WTC11 (cell line): ENCODE measurements at regions not wholly inside any gene's neighbourhood (a gene's known extent, or its start where the extent isn't known, plus 50 kb on each side); places are given as distances from the start of the nearest gene placed in this dataset.

ENCODE experiments used
- ATAC-seq: fragments of 200-7000 bp; cut with Tn5 transposase; 2 replicates; pipeline ENCODE4 v1.10.0; 2021; ENCODE audit warnings: mild to moderate bottlenecking, moderate library complexity
- CTCF ChIA-PET: fragments of 300-600 bp; sonication (Branson Sonifier 250); formaldehyde crosslinking; loops from one replicate; lab custom pipeline; 2021; ENCODE audit warnings: antibody characterized with exemption; lab: Charles Lee
- POLR2A ChIA-PET: fragments of 350-600 bp; sonication (Branson Sonifier 250); formaldehyde crosslinking; loops from one replicate; lab custom pipeline; 2021; ENCODE audit warnings: antibody characterized with exemption; lab: Charles Lee
- DNase-seq: peaks from one replicate; pipeline ENCODE4 v3.0.0; 2021; ENCODE audit warnings: low spot score
- H3K27ac Mint-ChIP-seq: 2 replicates; pipeline ENCODE4 v1.8.0; 2021; ENCODE audit warnings: mixed read lengths
- H3K27me3 Mint-ChIP-seq: 2 replicates; pipeline ENCODE4 v1.8.0; 2021; ENCODE audit warnings: low read depth, mild to moderate bottlenecking, moderate library complexity, mixed read lengths
- H3K36me3 Mint-ChIP-seq: 2 replicates; pipeline ENCODE4 v1.8.0; 2021; ENCODE audit warnings: mixed read lengths
- H3K4me1 Mint-ChIP-seq: 2 replicates; pipeline ENCODE4 v1.8.0; 2022; ENCODE audit warnings: mixed read lengths
- H3K4me3 Mint-ChIP-seq: 2 replicates; pipeline ENCODE4 v1.8.0; 2021; ENCODE audit warnings: mild to moderate bottlenecking, moderate library complexity, mixed read lengths
- H3K9me3 Mint-ChIP-seq: 2 replicates; pipeline ENCODE4 v1.8.0; 2021; ENCODE audit warnings: mixed read lengths
- CREM ChIP-seq: sonication (generic); formaldehyde crosslinking; IDR thresholded peaks from 2 replicates; pipeline ENCODE4 v1.8.1; 2022; ENCODE audit warnings: mild to moderate bottlenecking, missing genetic modification reagents, moderate library complexity
- FOXK1 ChIP-seq: sonication (generic); formaldehyde crosslinking; IDR thresholded peaks from 2 replicates; pipeline ENCODE4 v1.8.0; 2022; ENCODE audit warnings: mild to moderate bottlenecking, moderate library complexity, missing genetic modification reagents
- GRHL2 ChIP-seq: fragments of 250-450 bp; sonication (Bioruptor Pico); IDR thresholded peaks from 2 replicates; pipeline ENCODE4 v1.8.0; 2022; ENCODE audit warnings: mild to moderate bottlenecking, moderate library complexity; ENCODE audit not compliant: insufficient replicate concordance, severe bottlenecking
- MYBL2 ChIP-seq: sonication (generic); formaldehyde crosslinking; IDR thresholded peaks from 2 replicates; pipeline ENCODE4 v1.8.1; 2023; ENCODE audit warnings: mild to moderate bottlenecking, moderate library complexity, missing genetic modification reagents
- NR2C2 ChIP-seq: sonication (generic); formaldehyde crosslinking; IDR thresholded peaks from 2 replicates; pipeline ENCODE4 v1.8.0; 2022; ENCODE audit warnings: mild to moderate bottlenecking, missing genetic modification reagents
- SMAD4 ChIP-seq: sonication (generic); formaldehyde crosslinking; IDR thresholded peaks from 2 replicates; pipeline ENCODE4 v1.8.0; 2022; ENCODE audit warnings: mild to moderate bottlenecking, missing genetic modification reagents
- SOX15 ChIP-seq: fragments of 250-450 bp; sonication (Bioruptor Pico); IDR thresholded peaks from 2 replicates; pipeline ENCODE4 v1.9.0; 2021; ENCODE audit warnings: mild to moderate bottlenecking
- ZNF317 ChIP-seq: sonication (generic); formaldehyde crosslinking; IDR thresholded peaks from 2 replicates; pipeline ENCODE4 v1.8.1; 2023; ENCODE audit warnings: low read depth, mild to moderate bottlenecking, moderate library complexity, missing genetic modification reagents, borderline replicate concordance
- ZNF396 ChIP-seq: fragments of 250-450 bp; sonication (Bioruptor Pico); IDR thresholded peaks from 2 replicates; pipeline ENCODE4 v1.8.0; 2021; ENCODE audit warnings: mild to moderate bottlenecking, moderate library complexity, borderline replicate concordance
- ZNF416 ChIP-seq: fragments of 250-450 bp; sonication (Bioruptor Pico); IDR thresholded peaks from 2 replicates; pipeline ENCODE4 v1.9.0; 2021; ENCODE audit warnings: mild to moderate bottlenecking, inconsistent platforms
- ZNF671 ChIP-seq: fragments of 250-450 bp; sonication (Bioruptor Pico); IDR thresholded peaks from 2 replicates; pipeline ENCODE4 v1.8.0; 2021; ENCODE audit warnings: mild to moderate bottlenecking
- TF ChIP-seq, protein P1 (sequence below): sonication (generic); formaldehyde crosslinking; IDR thresholded peaks from 2 replicates; pipeline ENCODE4 v1.8.0; 2022; ENCODE audit warnings: missing genetic modification reagents
- TF ChIP-seq, protein P2 (sequence below): sonication (generic); formaldehyde crosslinking; IDR thresholded peaks from 2 replicates; pipeline ENCODE4 v1.8.1; 2023; ENCODE audit warnings: mild to moderate bottlenecking, missing genetic modification reagents, moderate library complexity
- TF ChIP-seq, protein P3 (sequence below): sonication (generic); formaldehyde crosslinking; IDR thresholded peaks from 2 replicates; pipeline ENCODE4 v1.8.1; 2023; ENCODE audit warnings: mild to moderate bottlenecking, missing genetic modification reagents
- TF ChIP-seq, protein P4 (sequence below): sonication (generic); formaldehyde crosslinking; IDR thresholded peaks from 2 replicates; pipeline ENCODE4 v1.8.1; 2022; ENCODE audit warnings: low read depth, missing genetic modification reagents, borderline replicate concordance
- TF ChIP-seq, protein P5 (sequence below): fragments of 250-450 bp; sonication (Bioruptor Pico); conservative IDR thresholded peaks from 2 replicates; pipeline ENCODE4 v1.9.0; 2021; ENCODE audit warnings: mild to moderate bottlenecking
- TF ChIP-seq, protein P6 (sequence below): fragments of 250-450 bp; sonication (Bioruptor Pico); IDR thresholded peaks from 2 replicates; pipeline ENCODE4 v1.9.0; 2021; ENCODE audit warnings: mild to moderate bottlenecking, borderline replicate concordance
- TF ChIP-seq, protein P7 (sequence below): fragments of 250-450 bp; sonication (Bioruptor Pico); IDR thresholded peaks from 2 replicates; pipeline ENCODE4 v1.8.0; 2021; ENCODE audit warnings: mild to moderate bottlenecking
- TF ChIP-seq, protein P8 (sequence below): sonication (generic); formaldehyde crosslinking; IDR thresholded peaks from 2 replicates; pipeline ENCODE4 v1.8.1; 2023; ENCODE audit warnings: mild to moderate bottlenecking, moderate library complexity, missing genetic modification reagents

DNA sequence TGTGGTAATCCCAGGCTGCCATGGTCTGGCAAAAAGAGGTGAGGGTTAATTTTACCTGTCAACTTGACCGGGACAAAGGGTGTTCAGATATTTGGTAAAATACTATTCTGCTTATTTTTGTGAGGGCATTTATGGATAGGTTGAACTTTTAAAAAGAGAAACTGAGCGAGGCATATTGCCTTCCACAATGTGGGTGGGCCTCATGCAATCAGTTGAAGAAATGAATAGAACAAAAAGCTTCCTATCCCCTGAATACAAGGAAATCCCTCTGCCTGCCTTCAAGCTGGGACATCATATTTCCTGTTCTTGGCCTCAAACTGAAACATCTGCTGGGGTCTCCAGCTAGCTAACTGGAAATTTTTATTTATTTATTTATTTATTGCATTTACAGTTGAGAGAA lies 734.7 kb downstream of the IRX1 start (continued):
- TF ChIP-seq, protein P1, sequence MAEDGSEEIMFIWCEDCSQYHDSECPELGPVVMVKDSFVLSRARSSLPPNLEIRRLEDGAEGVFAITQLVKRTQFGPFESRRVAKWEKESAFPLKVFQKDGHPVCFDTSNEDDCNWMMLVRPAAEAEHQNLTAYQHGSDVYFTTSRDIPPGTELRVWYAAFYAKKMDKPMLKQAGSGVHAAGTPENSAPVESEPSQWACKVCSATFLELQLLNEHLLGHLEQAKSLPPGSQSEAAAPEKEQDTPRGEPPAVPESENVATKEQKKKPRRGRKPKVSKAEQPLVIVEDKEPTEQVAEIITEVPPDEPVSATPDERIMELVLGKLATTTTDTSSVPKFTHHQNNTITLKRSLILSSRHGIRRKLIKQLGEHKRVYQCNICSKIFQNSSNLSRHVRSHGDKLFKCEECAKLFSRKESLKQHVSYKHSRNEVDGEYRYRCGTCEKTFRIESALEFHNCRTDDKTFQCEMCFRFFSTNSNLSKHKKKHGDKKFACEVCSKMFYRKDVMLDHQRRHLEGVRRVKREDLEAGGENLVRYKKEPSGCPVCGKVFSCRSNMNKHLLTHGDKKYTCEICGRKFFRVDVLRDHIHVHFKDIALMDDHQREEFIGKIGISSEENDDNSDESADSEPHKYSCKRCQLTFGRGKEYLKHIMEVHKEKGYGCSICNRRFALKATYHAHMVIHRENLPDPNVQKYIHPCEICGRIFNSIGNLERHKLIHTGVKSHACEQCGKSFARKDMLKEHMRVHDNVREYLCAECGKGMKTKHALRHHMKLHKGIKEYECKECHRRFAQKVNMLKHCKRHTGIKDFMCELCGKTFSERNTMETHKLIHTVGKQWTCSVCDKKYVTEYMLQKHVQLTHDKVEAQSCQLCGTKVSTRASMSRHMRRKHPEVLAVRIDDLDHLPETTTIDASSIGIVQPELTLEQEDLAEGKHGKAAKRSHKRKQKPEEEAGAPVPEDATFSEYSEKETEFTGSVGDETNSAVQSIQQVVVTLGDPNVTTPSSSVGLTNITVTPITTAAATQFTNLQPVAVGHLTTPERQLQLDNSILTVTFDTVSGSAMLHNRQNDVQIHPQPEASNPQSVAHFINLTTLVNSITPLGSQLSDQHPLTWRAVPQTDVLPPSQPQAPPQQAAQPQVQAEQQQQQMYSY (CRISPR knock-in tag), result no peak
- TF ChIP-seq ZNF416 (CRISPR knock-in tag) (no peak), SMAD4 (no peak), FOXK1 (no peak), ZNF317 (CRISPR knock-in tag) (no peak)
- TF ChIP-seq, protein P2, sequence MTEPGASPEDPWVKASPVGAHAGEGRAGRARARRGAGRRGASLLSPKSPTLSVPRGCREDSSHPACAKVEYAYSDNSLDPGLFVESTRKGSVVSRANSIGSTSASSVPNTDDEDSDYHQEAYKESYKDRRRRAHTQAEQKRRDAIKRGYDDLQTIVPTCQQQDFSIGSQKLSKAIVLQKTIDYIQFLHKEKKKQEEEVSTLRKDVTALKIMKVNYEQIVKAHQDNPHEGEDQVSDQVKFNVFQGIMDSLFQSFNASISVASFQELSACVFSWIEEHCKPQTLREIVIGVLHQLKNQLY (CRISPR knock-in tag), result no peak
- TF ChIP-seq, protein P3, sequence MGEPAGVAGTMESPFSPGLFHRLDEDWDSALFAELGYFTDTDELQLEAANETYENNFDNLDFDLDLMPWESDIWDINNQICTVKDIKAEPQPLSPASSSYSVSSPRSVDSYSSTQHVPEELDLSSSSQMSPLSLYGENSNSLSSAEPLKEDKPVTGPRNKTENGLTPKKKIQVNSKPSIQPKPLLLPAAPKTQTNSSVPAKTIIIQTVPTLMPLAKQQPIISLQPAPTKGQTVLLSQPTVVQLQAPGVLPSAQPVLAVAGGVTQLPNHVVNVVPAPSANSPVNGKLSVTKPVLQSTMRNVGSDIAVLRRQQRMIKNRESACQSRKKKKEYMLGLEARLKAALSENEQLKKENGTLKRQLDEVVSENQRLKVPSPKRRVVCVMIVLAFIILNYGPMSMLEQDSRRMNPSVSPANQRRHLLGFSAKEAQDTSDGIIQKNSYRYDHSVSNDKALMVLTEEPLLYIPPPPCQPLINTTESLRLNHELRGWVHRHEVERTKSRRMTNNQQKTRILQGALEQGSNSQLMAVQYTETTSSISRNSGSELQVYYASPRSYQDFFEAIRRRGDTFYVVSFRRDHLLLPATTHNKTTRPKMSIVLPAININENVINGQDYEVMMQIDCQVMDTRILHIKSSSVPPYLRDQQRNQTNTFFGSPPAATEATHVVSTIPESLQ (CRISPR knock-in tag), result no peak
- TF ChIP-seq, protein P4, sequence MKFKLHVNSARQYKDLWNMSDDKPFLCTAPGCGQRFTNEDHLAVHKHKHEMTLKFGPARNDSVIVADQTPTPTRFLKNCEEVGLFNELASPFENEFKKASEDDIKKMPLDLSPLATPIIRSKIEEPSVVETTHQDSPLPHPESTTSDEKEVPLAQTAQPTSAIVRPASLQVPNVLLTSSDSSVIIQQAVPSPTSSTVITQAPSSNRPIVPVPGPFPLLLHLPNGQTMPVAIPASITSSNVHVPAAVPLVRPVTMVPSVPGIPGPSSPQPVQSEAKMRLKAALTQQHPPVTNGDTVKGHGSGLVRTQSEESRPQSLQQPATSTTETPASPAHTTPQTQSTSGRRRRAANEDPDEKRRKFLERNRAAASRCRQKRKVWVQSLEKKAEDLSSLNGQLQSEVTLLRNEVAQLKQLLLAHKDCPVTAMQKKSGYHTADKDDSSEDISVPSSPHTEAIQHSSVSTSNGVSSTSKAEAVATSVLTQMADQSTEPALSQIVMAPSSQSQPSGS (CRISPR knock-in tag), result no peak

DNA sequence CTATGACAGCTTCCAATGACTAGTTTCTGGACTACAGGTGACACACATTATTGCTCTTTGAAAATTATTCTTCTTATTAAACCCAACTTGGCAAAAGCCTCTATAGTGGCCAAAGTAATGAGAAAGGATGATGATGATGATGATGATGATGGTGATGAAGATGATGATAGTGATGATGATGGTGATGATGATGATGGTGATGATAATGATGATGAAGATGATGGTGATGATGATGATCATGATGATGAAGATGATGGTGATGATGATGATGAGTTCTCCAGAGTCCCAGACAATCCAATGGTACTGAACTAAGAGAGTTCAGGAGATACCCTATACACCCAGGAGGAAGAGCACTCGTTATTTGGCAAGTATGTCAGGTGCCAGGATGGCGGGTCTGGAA lies 739.4 kb downstream of the IRX1 start:
- no peak overlapping the region for H3K27ac Mint-ChIP-seq
- H3K4me3 Mint-ChIP-seq, result no peak overlapping the region
- ChIA-PET POLR2A (no interaction called here), CTCF (no interaction called here)
- H3K27me3 Mint-ChIP-seq, result no peaks in the 10 kb centered on the region
- no peaks in the 10 kb centered on the region for H3K36me3 Mint-ChIP-seq
- peaks cover 14% of the 10 kb centered on the region for H3K9me3 Mint-ChIP-seq
- no peak for DNase-seq
- peaks cover 5% of the 10 kb centered on the region; the same call in 1 of the 2 replicates for H3K4me1 Mint-ChIP-seq
- ATAC-seq, result no peak
- TF ChIP-seq ZNF396 (CRISPR knock-in tag) (no peak), SOX15 (no peak), NR2C2 (CRISPR knock-in tag) (no peak), MYBL2 (CRISPR knock-in tag) (no peak), ZNF671 (CRISPR knock-in tag) (no peak), CREM (CRISPR knock-in tag) (no peak), GRHL2 (no peak)
- TF ChIP-seq, protein P5, sequence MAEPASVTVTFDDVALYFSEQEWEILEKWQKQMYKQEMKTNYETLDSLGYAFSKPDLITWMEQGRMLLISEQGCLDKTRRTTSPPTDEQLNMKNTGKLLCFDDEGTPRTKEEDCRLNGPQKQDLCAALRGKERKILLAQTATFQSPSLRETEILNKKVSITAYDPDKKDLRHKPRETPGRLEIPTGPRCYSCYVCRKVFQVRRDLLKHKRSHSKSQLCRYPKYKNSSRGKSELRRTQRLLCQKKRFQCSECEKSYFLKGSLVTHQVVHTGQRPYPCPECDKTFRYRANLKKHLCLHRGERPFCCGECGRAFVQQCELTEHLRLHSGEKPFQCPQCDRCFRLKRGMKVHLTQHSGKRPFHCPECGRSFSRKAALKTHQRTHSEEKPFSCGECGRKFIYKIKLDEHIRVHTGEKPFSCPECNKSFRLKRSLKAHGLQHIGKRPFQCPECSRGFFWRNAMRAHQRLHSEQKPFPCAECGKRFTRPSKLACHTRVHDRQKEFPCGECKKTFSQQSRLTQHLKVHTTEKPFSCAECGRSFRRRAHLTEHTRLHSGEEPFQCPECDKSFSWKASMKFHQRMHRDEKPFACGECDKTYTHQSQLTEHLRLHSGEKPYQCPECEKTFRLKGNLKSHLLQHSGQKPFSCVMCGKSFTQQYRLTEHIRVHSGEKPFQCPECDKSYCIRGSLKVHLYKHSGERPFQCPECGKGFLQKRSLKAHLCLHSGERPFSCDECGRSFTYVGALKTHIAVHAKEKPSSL (CRISPR knock-in tag), result no peak
- TF ChIP-seq, protein P6, sequence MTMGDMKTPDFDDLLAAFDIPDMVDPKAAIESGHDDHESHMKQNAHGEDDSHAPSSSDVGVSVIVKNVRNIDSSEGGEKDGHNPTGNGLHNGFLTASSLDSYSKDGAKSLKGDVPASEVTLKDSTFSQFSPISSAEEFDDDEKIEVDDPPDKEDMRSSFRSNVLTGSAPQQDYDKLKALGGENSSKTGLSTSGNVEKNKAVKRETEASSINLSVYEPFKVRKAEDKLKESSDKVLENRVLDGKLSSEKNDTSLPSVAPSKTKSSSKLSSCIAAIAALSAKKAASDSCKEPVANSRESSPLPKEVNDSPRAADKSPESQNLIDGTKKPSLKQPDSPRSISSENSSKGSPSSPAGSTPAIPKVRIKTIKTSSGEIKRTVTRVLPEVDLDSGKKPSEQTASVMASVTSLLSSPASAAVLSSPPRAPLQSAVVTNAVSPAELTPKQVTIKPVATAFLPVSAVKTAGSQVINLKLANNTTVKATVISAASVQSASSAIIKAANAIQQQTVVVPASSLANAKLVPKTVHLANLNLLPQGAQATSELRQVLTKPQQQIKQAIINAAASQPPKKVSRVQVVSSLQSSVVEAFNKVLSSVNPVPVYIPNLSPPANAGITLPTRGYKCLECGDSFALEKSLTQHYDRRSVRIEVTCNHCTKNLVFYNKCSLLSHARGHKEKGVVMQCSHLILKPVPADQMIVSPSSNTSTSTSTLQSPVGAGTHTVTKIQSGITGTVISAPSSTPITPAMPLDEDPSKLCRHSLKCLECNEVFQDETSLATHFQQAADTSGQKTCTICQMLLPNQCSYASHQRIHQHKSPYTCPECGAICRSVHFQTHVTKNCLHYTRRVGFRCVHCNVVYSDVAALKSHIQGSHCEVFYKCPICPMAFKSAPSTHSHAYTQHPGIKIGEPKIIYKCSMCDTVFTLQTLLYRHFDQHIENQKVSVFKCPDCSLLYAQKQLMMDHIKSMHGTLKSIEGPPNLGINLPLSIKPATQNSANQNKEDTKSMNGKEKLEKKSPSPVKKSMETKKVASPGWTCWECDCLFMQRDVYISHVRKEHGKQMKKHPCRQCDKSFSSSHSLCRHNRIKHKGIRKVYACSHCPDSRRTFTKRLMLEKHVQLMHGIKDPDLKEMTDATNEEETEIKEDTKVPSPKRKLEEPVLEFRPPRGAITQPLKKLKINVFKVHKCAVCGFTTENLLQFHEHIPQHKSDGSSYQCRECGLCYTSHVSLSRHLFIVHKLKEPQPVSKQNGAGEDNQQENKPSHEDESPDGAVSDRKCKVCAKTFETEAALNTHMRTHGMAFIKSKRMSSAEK (CRISPR knock-in tag), result no peak
- TF ChIP-seq, protein P7, sequence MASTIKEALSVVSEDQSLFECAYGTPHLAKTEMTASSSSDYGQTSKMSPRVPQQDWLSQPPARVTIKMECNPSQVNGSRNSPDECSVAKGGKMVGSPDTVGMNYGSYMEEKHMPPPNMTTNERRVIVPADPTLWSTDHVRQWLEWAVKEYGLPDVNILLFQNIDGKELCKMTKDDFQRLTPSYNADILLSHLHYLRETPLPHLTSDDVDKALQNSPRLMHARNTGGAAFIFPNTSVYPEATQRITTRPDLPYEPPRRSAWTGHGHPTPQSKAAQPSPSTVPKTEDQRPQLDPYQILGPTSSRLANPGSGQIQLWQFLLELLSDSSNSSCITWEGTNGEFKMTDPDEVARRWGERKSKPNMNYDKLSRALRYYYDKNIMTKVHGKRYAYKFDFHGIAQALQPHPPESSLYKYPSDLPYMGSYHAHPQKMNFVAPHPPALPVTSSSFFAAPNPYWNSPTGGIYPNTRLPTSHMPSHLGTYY (CRISPR knock-in tag), result no peak
- TF ChIP-seq, protein P8, sequence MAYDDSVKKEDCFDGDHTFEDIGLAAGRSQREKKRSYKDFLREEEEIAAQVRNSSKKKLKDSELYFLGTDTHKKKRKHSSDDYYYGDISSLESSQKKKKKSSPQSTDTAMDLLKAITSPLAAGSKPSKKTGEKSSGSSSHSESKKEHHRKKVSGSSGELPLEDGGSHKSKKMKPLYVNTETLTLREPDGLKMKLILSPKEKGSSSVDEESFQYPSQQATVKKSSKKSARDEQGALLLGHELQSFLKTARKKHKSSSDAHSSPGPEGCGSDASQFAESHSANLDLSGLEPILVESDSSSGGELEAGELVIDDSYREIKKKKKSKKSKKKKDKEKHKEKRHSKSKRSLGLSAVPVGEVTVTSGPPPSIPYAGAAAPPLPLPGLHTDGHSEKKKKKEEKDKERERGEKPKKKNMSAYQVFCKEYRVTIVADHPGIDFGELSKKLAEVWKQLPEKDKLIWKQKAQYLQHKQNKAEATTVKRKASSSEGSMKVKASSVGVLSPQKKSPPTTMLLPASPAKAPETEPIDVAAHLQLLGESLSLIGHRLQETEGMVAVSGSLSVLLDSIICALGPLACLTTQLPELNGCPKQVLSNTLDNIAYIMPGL (CRISPR knock-in tag), result no peak
